Small intestine (tissue), 7 donors: ENCODE measurements at regions not wholly inside any gene's neighbourhood (a gene's known extent, or its start where the extent isn't known, plus 50 kb on each side); places are given as distances from the start of the nearest gene placed in this dataset.

ENCODE experiments used
- DNase-seq, 2 donors: peaks; one replicate each; pipeline versions ENCODE4 v3.0.0 to v3.0.0-alpha.2; 2013
- FAIRE-seq: peaks from 2 replicates; lab custom pipeline; 2012; peaks lifted over from hg19 to GRCh38; lab: Jason Lieb, UNC
- H3K27ac ChIP-seq, 3 donors: one replicate each; pipeline ENCODE4 v1.5.1; 2013; ENCODE audit warnings: low read length in 2 of 3, mild to moderate bottlenecking in 2 of 3, control low read depth in 1 of 3, inconsistent platforms in 1 of 3, low read depth in 1 of 3, moderate library complexity in 1 of 3
- H3K27me3 ChIP-seq, 3 donors: one replicate each; pipeline ENCODE4 v1.6.1; 2013; ENCODE audit warnings: low read length in 3 of 3, inconsistent platforms in 1 of 3; ENCODE audit not compliant: control insufficient read depth in 3 of 3, insufficient read depth in 3 of 3
- H3K36me3 ChIP-seq, 3 donors: one replicate each; pipeline ENCODE4 v1.6.1; 2013; ENCODE audit warnings: low read length in 3 of 3, inconsistent platforms in 1 of 3, low read depth in 1 of 3, mild to moderate bottlenecking in 1 of 3, moderate library complexity in 1 of 3; ENCODE audit not compliant: control insufficient read depth in 3 of 3, insufficient read depth in 2 of 3
- H3K4me1 ChIP-seq, 3 donors: one replicate each; pipeline ENCODE4 v1.6.1; 2013; ENCODE audit warnings: low read length in 2 of 3, inconsistent platforms in 1 of 3, low read depth in 1 of 3, mild to moderate bottlenecking in 1 of 3, moderate library complexity in 1 of 3; ENCODE audit not compliant: control insufficient read depth in 3 of 3, insufficient read depth in 2 of 3
- H3K4me3 ChIP-seq, 3 donors: one replicate each; pipeline ENCODE4 v1.5.1; 2013; ENCODE audit warnings: low read length in 3 of 3, control low read depth in 1 of 3, inconsistent platforms in 1 of 3, low read depth in 1 of 3, mild to moderate bottlenecking in 1 of 3, moderate library complexity in 1 of 3
- H3K9me3 ChIP-seq, 2 donors: one replicate each; pipeline ENCODE4 v1.6.1; 2013; ENCODE audit warnings: low read depth in 1 of 2, low read length in 1 of 2; ENCODE audit not compliant: control insufficient read depth in 2 of 2, insufficient read depth in 1 of 2
- WGBS, 3 donors: extraction: QIAGEN DNeasy Blood & Tissue Kit; methylation state at CpG; one replicate each; pipeline ENCODE4 v1.1.7; 2013; 5-methylcytosine and 5-hydroxymethylcytosine counted together
- donor health status: healthy with polysubstance abuse.
- donor health status: control.
- donor health status: control.
- donor health status: Bipolar disorder and iron deficiency.
- donor health status: healthy.

GRCh38 chr5:35407697-35408096 lies 177.4 kb upstream of the PRLR start:
- H3K4me3 ChIP-seq = no peak overlapping the region
- no peaks in the 10 kb centered on the region for H3K36me3 ChIP-seq
- no peaks in the 10 kb centered on the region for H3K27me3 ChIP-seq
- FAIRE-seq (no peak), DNase-seq (no peak)
- no peaks in the 10 kb centered on the region for H3K4me1 ChIP-seq
- no peak overlapping the region for H3K27ac ChIP-seq
- H3K9me3 ChIP-seq = peaks cover 0 to 4% of the 10 kb centered on the region in 2 donors

GRCh38 chr5:35405938-35406337 lies 175.7 kb upstream of the PRLR start:
- H3K4me3 ChIP-seq = no peak overlapping the region
- WGBS, 3 donors = 95 to 97% (median 95%) methylated on average over 15 of the region's 15 CpGs
- no peak for FAIRE-seq
- H3K27ac ChIP-seq = no peak overlapping the region
- no peaks in the 10 kb centered on the region for H3K27me3 ChIP-seq
- H3K9me3 ChIP-seq = no peaks in the 10 kb centered on the region
- DNase-seq = no peak
- no peaks in the 10 kb centered on the region for H3K36me3 ChIP-seq
- H3K4me1 ChIP-seq = no peaks in the 10 kb centered on the region

- Histone ChIP-seq H3K36me3 (no peaks in the 10 kb centered on the region), H3K27ac (no peak overlapping the region), H3K4me3 (no peak overlapping the region), H3K4me1 (no peaks in the 10 kb centered on the region), H3K27me3 (no peaks in the 10 kb centered on the region), H3K9me3 (no peaks in the 10 kb centered on the region)
- 93 to 95% (median 94%) methylated on average over 9 of the region's 9 CpGs for WGBS, 3 donors
- DNase-seq (no peak), FAIRE-seq (no peak)
Observed at GRCh38 chr5:35404701-35405100, 174.4 kb upstream of the PRLR start.

GRCh38 chr5:35393901-35394300 lies 163.6 kb upstream of the PRLR start:
- no peak for DNase-seq
- Histone ChIP-seq H3K4me1 (no peaks in the 10 kb centered on the region), H3K27me3 (no peaks in the 10 kb centered on the region), H3K4me3 (no peak overlapping the region), H3K36me3 (no peaks in the 10 kb centered on the region), H3K9me3 (no peaks in the 10 kb centered on the region), H3K27ac (no peak overlapping the region)
- 80 to 85% (median 83%) methylated on average over 4 of the region's 4 CpGs for WGBS, 3 donors
- no peak for FAIRE-seq

- no peak overlapping the region for H3K27ac ChIP-seq
- WGBS, 3 donors = 89 to 96% (median 94%) methylated on average over 2 of the region's 2 CpGs
- no peak for FAIRE-seq
Observed at GRCh38 chr5:35384658-35385057, 154.4 kb upstream of the PRLR start.

GRCh38 chr5:35383041-35383440 lies 152.8 kb upstream of the PRLR start:
- Histone ChIP-seq H3K36me3 (no peaks in the 10 kb centered on the region), H3K4me3 (no peak overlapping the region), H3K4me1 (no peaks in the 10 kb centered on the region), H3K9me3 (peaks cover 0 to 5% of the 10 kb centered on the region in 2 donors), H3K27me3 (no peaks in the 10 kb centered on the region), H3K27ac (no peak overlapping the region)
- FAIRE-seq (no peak), DNase-seq (no peak)
- WGBS, 3 donors = 87 to 89% (median 87%) methylated on average over 3 of the region's 3 CpGs

More at GRCh38 chr5:35384658-35385057, 154.4 kb upstream of the PRLR start:
- DNase-seq = no peak
- no peaks in the 10 kb centered on the region for H3K4me1 ChIP-seq
- no peaks in the 10 kb centered on the region for H3K36me3 ChIP-seq
- no peak overlapping the region for H3K4me3 ChIP-seq
- H3K27me3 ChIP-seq = no peaks in the 10 kb centered on the region
- peaks cover 0 to 5% of the 10 kb centered on the region in 2 donors for H3K9me3 ChIP-seq

- DNase-seq = no peak
- no peak overlapping the region for H3K4me3 ChIP-seq
- H3K27me3 ChIP-seq = no peaks in the 10 kb centered on the region
- no peak for FAIRE-seq
- no peaks in the 10 kb centered on the region for H3K36me3 ChIP-seq
- H3K27ac ChIP-seq = no peak overlapping the region
- H3K9me3 ChIP-seq = no peaks in the 10 kb centered on the region
- WGBS, 3 donors = 71 to 76% (median 76%) methylated on average over 4 of the region's 4 CpGs
- H3K4me1 ChIP-seq = no peaks in the 10 kb centered on the region
Observed at GRCh38 chr5:35377653-35378052, 147.4 kb upstream of the PRLR start.

GRCh38 chr5:35374584-35374983 lies 144.3 kb upstream of the PRLR start:
- Histone ChIP-seq H3K27me3 (no peaks in the 10 kb centered on the region), H3K4me1 (peaks cover 0 to 4% (median 0%) of the 10 kb centered on the region in 3 donors), H3K27ac (no peak overlapping the region), H3K9me3 (no peaks in the 10 kb centered on the region), H3K4me3 (no peak overlapping the region), H3K36me3 (no peaks in the 10 kb centered on the region)
- FAIRE-seq (no peak), DNase-seq (peak; percentile 20 to 36)

GRCh38 chr5:35373249-35373648 lies 143.0 kb upstream of the PRLR start:
- DNase-seq (peak in 1 of 2 donors; percentile 57), FAIRE-seq (no peak)
- WGBS, 3 donors = 78 to 93% (median 90%) methylated on average over 3 of the region's 3 CpGs
- H3K4me1 ChIP-seq = peaks cover 0 to 4% (median 0%) of the 10 kb centered on the region in 3 donors
- no peak overlapping the region for H3K27ac ChIP-seq
- no peaks in the 10 kb centered on the region for H3K27me3 ChIP-seq
- H3K4me3 ChIP-seq = no peak overlapping the region
- no peaks in the 10 kb centered on the region for H3K36me3 ChIP-seq
- H3K9me3 ChIP-seq = no peaks in the 10 kb centered on the region
